GM19397 (cell line): ENCODE measurements at regions not wholly inside any gene's neighbourhood (a gene's known extent, or its start where the extent isn't known, plus 50 kb on each side); places are given as distances from the start of the nearest gene placed in this dataset.

Source experiments
- ATAC-seq: cut with Tn5 transposase; IDR thresholded peaks from one replicate; pipeline ENCODE4 v1.9.1; 2021; ENCODE audit warnings: mild to moderate bottlenecking, moderate library complexity; ENCODE audit not compliant: unreplicated experiment

DNA sequence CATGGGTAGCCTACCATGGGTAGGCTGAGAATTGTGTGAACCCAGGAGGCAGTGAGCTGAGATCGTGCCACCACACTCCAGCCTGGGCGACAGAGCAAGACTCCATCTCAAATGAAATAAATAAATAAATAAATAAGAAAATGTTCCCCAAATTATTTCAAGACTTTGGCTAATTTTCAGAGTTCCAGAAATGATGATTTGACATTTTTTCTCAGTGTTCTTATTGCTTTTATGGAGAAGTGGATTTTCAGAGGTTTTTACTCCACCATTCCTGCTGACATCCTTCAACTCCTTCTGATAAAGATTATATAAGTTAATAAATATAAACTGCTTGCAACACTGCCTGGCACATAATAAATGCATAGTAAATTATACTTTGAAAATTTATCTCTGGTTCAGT is 80.4 kb upstream of the PRKCQ start:
- ATAC-seq, result no peak

GRCh38 chr10:6659451-6659850 is 79.4 kb upstream of the PRKCQ start:
- no peak for ATAC-seq

- ATAC-seq, result no peak
Measured at GRCh38 chr10:6657669-6658068, 77.6 kb upstream of the PRKCQ start.

DNA sequence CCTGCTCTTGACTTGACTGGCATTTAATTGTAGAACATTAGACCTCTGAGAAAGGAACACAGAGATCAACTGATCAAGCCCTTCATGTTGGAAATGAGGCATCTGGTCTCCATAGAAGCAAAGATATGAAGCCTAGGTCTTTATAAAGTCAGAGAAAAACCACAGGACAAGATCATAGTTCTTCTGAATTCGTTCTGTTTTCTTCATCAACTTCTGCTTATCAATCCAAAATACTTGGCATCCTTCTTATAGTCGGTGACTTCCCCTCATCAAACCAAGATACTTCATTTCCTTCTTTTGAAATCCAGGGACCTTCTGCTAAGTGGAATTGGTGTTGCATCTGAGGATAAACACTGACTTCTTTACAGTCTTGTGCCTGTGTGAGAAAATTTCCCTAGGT is 77.1 kb upstream of the PRKCQ start:
- ATAC-seq, result no peak

GRCh38 chr10:6654571-6654970 is 74.5 kb upstream of the PRKCQ start:
- no peak for ATAC-seq

DNA sequence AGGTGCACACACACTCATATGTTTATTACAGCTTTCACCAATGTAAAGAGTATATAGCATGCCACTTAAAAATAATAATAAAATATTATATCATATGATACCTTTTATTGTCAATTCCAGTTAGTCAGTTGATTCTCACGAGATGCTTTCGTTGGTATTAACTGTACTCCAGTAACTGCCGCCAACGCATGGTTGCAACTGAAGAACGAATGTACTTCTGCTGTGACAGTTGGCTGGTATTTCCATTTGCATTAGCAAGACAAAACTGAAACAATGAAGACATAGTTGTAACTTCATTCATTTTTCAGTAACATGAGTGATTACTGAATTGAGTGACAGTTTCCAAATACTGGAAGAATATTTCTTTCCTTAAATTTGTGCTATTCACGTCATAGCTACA is 70.5 kb upstream of the PRKCQ start:
- ATAC-seq, result no peak

DNA sequence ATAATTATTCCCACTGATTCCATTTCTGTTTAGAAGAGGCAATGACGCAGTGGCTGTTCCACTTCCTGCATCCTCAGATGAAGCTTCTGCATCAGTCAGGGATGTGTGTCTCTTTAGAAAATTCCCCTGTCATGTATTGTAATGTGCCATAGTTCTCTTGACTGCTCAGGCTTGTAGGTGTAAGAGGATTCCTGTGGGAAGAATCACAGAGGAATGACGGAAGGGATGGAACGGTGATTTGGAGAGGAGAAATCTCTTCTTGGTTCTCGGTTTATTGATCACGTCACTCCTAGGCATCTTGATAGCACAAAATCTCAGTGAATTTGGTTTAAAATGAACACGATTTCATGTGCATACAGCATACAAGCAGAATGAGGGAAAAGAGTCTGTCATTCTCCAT is 69.8 kb upstream of the PRKCQ start:
- no peak for ATAC-seq

- no peak for ATAC-seq
Measured at GRCh38 chr10:6648894-6649720, 69.0 kb upstream of the PRKCQ start.

GRCh38 chr10:6647811-6648526 is 67.9 kb upstream of the PRKCQ start:
- no peak for ATAC-seq

GRCh38 chr10:6643962-6644361 is 63.9 kb upstream of the PRKCQ start:
- ATAC-seq, result no peak

- ATAC-seq, result no peak
Measured at GRCh38 chr10:6642876-6643275, 62.8 kb upstream of the PRKCQ start.

GRCh38 chr10:6640433-6641040 is 60.5 kb upstream of the PRKCQ start:
- no peak for ATAC-seq

DNA sequence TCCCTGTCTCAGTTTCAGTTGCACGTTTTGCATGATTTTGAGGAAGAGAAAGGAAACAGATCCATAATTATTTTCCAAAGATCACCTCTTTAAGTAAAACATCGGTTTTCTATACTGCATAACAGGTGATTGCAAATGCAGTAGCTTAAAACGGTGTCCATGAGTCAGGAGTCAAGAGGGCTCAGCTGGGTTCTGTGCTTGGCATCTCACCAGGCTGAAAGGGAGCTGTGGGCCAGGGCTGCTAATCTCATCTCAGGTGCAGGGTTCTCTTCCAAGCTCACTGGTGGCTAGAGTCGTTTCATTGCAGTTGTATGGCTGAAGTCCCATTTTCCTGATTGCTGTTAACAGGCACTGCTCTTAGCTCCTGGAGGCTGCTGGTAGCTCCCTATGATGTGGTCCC is 57.0 kb upstream of the PRKCQ start:
- ATAC-seq, result no peak

DNA sequence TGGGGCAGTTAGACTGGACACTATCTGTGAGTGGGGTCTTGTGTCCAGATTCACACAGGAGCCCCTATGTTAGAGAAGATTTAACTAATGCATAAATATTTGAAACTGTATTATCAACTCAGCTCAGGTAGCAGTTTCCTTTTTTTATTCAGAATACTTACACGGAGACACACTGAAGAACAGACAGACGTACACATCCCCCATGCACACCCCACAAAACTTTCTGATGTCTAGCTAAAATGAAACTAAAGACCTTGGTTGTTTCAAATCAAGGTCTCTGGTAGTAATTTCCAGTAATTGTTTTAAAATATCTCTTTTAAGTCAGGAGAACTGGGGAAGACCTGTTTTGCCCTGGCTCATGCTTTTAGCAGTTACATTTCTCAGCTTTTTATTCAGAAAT is 55.7 kb upstream of the PRKCQ start:
- no peak for ATAC-seq
